H9 (cell line): ENCODE measurements at regions not wholly inside any gene's neighbourhood (a gene's known extent, or its start where the extent isn't known, plus 50 kb on each side); places are given as distances from the start of the nearest gene placed in this dataset.

Experiments
- DNase-seq: peaks from one replicate; pipeline ENCODE4 v3.0.0-alpha.2; 2017
- H2AFZ ChIP-seq: one replicate; pipeline ENCODE4 v1.6.1; 2013; ENCODE audit warnings: mild to moderate bottlenecking, low read length, control low read depth, moderate library complexity
- H2AK5ac ChIP-seq: 2 replicates; pipeline ENCODE4 v1.6.1; 2013; ENCODE audit warnings: low read length, control low read depth, mixed read lengths; ENCODE audit not compliant: insufficient read length
- H2BK120ac ChIP-seq: one replicate; pipeline ENCODE4 v1.6.1; 2013; ENCODE audit warnings: low read depth, mild to moderate bottlenecking, low read length, control low read depth, inconsistent platforms; ENCODE audit not compliant: poor library complexity, severe bottlenecking
- H2BK12ac ChIP-seq: 2 replicates; pipeline ENCODE4 v1.6.1; 2013; ENCODE audit warnings: low read length, control low read depth, mixed read lengths, low read depth; ENCODE audit not compliant: insufficient read length
- H2BK15ac ChIP-seq: 2 replicates; pipeline ENCODE4 v1.6.1; 2013; ENCODE audit warnings: low read depth, low read length, control low read depth
- H2BK20ac ChIP-seq: one replicate; pipeline ENCODE4 v1.6.1; 2013; ENCODE audit warnings: low read depth, mild to moderate bottlenecking, low read length, control low read depth, inconsistent platforms; ENCODE audit not compliant: poor library complexity, severe bottlenecking
- H2BK5ac ChIP-seq: 2 replicates; pipeline ENCODE4 v1.6.1; 2013; ENCODE audit warnings: low read length, control low read depth, mixed read lengths; ENCODE audit not compliant: insufficient read length
- H3K14ac ChIP-seq: 2 replicates; pipeline ENCODE4 v1.6.1; 2013; ENCODE audit warnings: low read length, control low read depth; ENCODE audit not compliant: insufficient read depth
- H3K18ac ChIP-seq: 2 replicates; pipeline ENCODE4 v1.6.1; 2013; ENCODE audit warnings: low read depth, mild to moderate bottlenecking, mixed read lengths, low read length, control low read depth; ENCODE audit not compliant: insufficient read length
- H3K23ac ChIP-seq: 2 replicates; pipeline ENCODE4 v1.6.1; 2013; ENCODE audit warnings: low read length, control low read depth, mixed read lengths, low read depth; ENCODE audit not compliant: insufficient read length
- H3K23me2 ChIP-seq: 2 replicates; pipeline ENCODE4 v1.6.1; 2013; ENCODE audit warnings: low read depth, mild to moderate bottlenecking, mixed read lengths, low read length, control low read depth; ENCODE audit not compliant: insufficient read length, poor library complexity, severe bottlenecking
- H3K27ac ChIP-seq: 2 replicates; pipeline ENCODE4 v1.5.1; 2013; ENCODE audit warnings: low read length, control low read depth, mixed read lengths, low read depth; ENCODE audit not compliant: insufficient read length
- H3K27me3 ChIP-seq: 2 replicates; pipeline ENCODE4 v1.6.1; 2013; ENCODE audit warnings: low read length, control low read depth, inconsistent platforms; ENCODE audit not compliant: insufficient read depth
- H3K4ac ChIP-seq: 2 replicates; pipeline ENCODE4 v1.6.1; 2013; ENCODE audit warnings: low read depth, mild to moderate bottlenecking, control low read depth, inconsistent platforms, low read length, moderate library complexity
- H3K4me1 ChIP-seq: 2 replicates; pipeline ENCODE4 v1.6.1; 2013; ENCODE audit warnings: low read length, control low read depth, inconsistent platforms; ENCODE audit not compliant: insufficient read depth
- H3K4me2 ChIP-seq: 2 replicates; pipeline ENCODE4 v1.6.1; 2013; ENCODE audit warnings: low read length, control low read depth, mixed read lengths; ENCODE audit not compliant: insufficient read length, insufficient read depth
- H3K56ac ChIP-seq: 2 replicates; pipeline ENCODE4 v1.6.1; 2013; ENCODE audit warnings: low read depth, mild to moderate bottlenecking, mixed read lengths, low read length, control low read depth; ENCODE audit not compliant: insufficient read length
- H3K79me1 ChIP-seq: 2 replicates; pipeline ENCODE4 v1.6.1; 2013; ENCODE audit warnings: low read depth, mild to moderate bottlenecking, moderate library complexity, low read length, control low read depth, inconsistent platforms; ENCODE audit not compliant: insufficient read depth, poor library complexity, severe bottlenecking
- H3K79me2 ChIP-seq: 2 replicates; pipeline ENCODE4 v1.6.1; 2013; ENCODE audit warnings: low read length, control low read depth, inconsistent platforms; ENCODE audit not compliant: insufficient read depth
- H3K9ac ChIP-seq: 2 replicates; pipeline ENCODE4 v1.6.1; 2013; ENCODE audit warnings: low read length, control low read depth, mixed read lengths; ENCODE audit not compliant: insufficient read length; ENCODE audit errors: extremely low read depth
- H3K9me3 ChIP-seq: one replicate; pipeline ENCODE4 v1.6.1; 2013; ENCODE audit warnings: low read depth, low read length, inconsistent platforms; ENCODE audit not compliant: control insufficient read depth
- H3T11ph ChIP-seq: one replicate; pipeline ENCODE4 v1.6.1; 2013; ENCODE audit warnings: mild to moderate bottlenecking, low read length, control low read depth, inconsistent platforms
- H4K20me1 ChIP-seq: one replicate; pipeline ENCODE4 v1.6.1; 2013; ENCODE audit not compliant: control insufficient read depth, insufficient read length, insufficient read depth
- H4K5ac ChIP-seq: 2 replicates; pipeline ENCODE4 v1.6.1; 2013; ENCODE audit warnings: low read depth, mild to moderate bottlenecking, mixed read lengths, low read length, control low read depth; ENCODE audit not compliant: insufficient read length
- H4K8ac ChIP-seq: replicated peaks from 2 replicates; pipeline ENCODE4 v1.6.1; 2013; ENCODE audit warnings: low read length, control low read depth, mixed read lengths, low read depth; ENCODE audit not compliant: insufficient read length
- H4K91ac ChIP-seq: 2 replicates; pipeline ENCODE4 v1.6.1; 2013; ENCODE audit warnings: low read depth, mild to moderate bottlenecking, moderate library complexity, mixed read lengths, low read length, control low read depth; ENCODE audit not compliant: insufficient read length
- H3K27ac Mint-ChIP-seq, 3 experiments: 2 replicates in 2 of 3; 3 replicates in 1 of 3; pipeline ENCODE4 v1.8.0; 2020 to 2021; ENCODE audit warnings: mixed read lengths in 3 of 3, mild to moderate bottlenecking in 1 of 3, moderate library complexity in 1 of 3
- H3K27me3 Mint-ChIP-seq: 2 replicates; pipeline ENCODE4 v1.8.0; 2021; ENCODE audit warnings: low read depth, mild to moderate bottlenecking, moderate library complexity, mixed read lengths
- H3K36me3 Mint-ChIP-seq, 3 experiments: 2 replicates in 2 of 3; 3 replicates in 1 of 3; pipeline ENCODE4 v1.8.0; 2020 to 2021; ENCODE audit warnings: low read depth in 3 of 3, mixed read lengths in 3 of 3; ENCODE audit not compliant: insufficient read depth in 1 of 3
- H3K4me1 Mint-ChIP-seq, 2 experiments: 2 replicates each; pipeline ENCODE4 v1.8.0; 2020; ENCODE audit warnings: mixed read lengths in 2 of 2
- H3K4me3 Mint-ChIP-seq, 2 experiments: 2 replicates in 1 of 2; 3 replicates in 1 of 2; pipeline ENCODE4 v1.8.0; 2020 to 2021; ENCODE audit warnings: mild to moderate bottlenecking in 2 of 2, mixed read lengths in 2 of 2, moderate library complexity in 1 of 2
- H3K9me3 Mint-ChIP-seq, 2 experiments: 2 replicates in 1 of 2; 3 replicates in 1 of 2; pipeline ENCODE4 v1.8.0; 2020; ENCODE audit warnings: mild to moderate bottlenecking in 2 of 2, mixed read lengths in 2 of 2, moderate library complexity in 1 of 2
- WGBS: extraction: QIAGEN DNeasy Blood & Tissue Kit; methylation state at CpG from one replicate; pipeline ENCODE4 v1.1.7; 2013; ENCODE audit warnings: missing lambda C conversion rate, low lambda C conversion rate, mixed read lengths; ENCODE audit not compliant: insufficient read length; ENCODE audit errors: extremely low coverage; 5-methylcytosine and 5-hydroxymethylcytosine counted together
- TF ChIP-seq, protein P1 (sequence below): fragments of 200-600 bp; sonication (generic); conservative IDR thresholded peaks from 3 replicates; pipeline ENCODE4 v1.8.0; 2021; ENCODE audit warnings: antibody characterized with exemption, mild to moderate bottlenecking

DNA sequence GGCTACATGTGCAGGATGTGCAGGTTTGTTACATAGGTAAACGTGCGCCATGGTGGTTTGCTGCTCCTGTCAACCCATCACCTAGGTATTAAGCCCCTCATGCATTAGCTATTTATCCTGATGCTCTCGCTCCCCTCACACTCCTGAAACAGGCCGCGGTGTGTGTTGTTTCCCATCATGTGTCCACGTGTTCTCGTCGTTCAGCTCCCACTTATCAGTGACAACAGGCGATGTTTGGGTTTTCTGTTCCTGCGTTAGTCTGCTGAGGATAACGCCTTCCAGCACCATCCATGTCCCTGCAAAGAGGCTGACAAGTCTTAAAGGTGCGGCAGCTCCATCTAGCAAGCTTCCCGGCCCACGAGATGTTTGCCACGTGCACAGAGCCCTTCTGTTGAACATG is 175.1 kb downstream of the FOXL1 start:
- Mint-ChIP-seq H3K27ac (no peak overlapping the region), H3K4me3 (no peak overlapping the region), H3K9me3 (no peaks in the 10 kb centered on the region; a peak in 1 of 5 replicates), H3K36me3 (no peaks in the 10 kb centered on the region), H3K27me3 (peaks cover 3% of the 10 kb centered on the region; the same call in 1 of the 2 replicates), H3K4me1 (peaks cover 9 to 15% of the 10 kb centered on the region in 2 experiments)
- no peak overlapping the region for H2AK5ac ChIP-seq
- H4K5ac ChIP-seq, result no peak overlapping the region
- no peaks in the 10 kb centered on the region for H3K27me3 ChIP-seq
- no peak overlapping the region for H2BK12ac ChIP-seq
- no peaks in the 10 kb centered on the region for H3K9me3 ChIP-seq
- no peak overlapping the region for H3K56ac ChIP-seq
- no peak overlapping the region for H3K4me2 ChIP-seq
- no peak overlapping the region for H3K27ac ChIP-seq
- H2BK15ac ChIP-seq, result no peak overlapping the region
- H4K8ac ChIP-seq, result no peak overlapping the region
- H3K9ac ChIP-seq, result no peak overlapping the region
- TF ChIP-seq, protein P1, sequence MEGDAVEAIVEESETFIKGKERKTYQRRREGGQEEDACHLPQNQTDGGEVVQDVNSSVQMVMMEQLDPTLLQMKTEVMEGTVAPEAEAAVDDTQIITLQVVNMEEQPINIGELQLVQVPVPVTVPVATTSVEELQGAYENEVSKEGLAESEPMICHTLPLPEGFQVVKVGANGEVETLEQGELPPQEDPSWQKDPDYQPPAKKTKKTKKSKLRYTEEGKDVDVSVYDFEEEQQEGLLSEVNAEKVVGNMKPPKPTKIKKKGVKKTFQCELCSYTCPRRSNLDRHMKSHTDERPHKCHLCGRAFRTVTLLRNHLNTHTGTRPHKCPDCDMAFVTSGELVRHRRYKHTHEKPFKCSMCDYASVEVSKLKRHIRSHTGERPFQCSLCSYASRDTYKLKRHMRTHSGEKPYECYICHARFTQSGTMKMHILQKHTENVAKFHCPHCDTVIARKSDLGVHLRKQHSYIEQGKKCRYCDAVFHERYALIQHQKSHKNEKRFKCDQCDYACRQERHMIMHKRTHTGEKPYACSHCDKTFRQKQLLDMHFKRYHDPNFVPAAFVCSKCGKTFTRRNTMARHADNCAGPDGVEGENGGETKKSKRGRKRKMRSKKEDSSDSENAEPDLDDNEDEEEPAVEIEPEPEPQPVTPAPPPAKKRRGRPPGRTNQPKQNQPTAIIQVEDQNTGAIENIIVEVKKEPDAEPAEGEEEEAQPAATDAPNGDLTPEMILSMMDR, result no peak
- H4K91ac ChIP-seq, result no peak overlapping the region
- no peaks in the 10 kb centered on the region for H3K79me2 ChIP-seq
- H4K20me1 ChIP-seq, result no peaks in the 10 kb centered on the region
- no peak overlapping the region for H3T11ph ChIP-seq
- no peaks in the 10 kb centered on the region; the same call in 1 of the 2 replicates for H3K4me1 ChIP-seq
- no peak overlapping the region for H2AFZ ChIP-seq
- no peak overlapping the region for H3K18ac ChIP-seq
- H2BK5ac ChIP-seq, result no peak overlapping the region
- no peak overlapping the region for H3K23ac ChIP-seq
- H3K4ac ChIP-seq, result no peak overlapping the region
- WGBS, result no CpG with 5 or more reads among the region's 15 CpGs
- DNase-seq, result no peak
- no peak overlapping the region for H2BK20ac ChIP-seq
- no peaks in the 10 kb centered on the region for H3K79me1 ChIP-seq
- H2BK120ac ChIP-seq, result no peak overlapping the region
- no peaks in the 10 kb centered on the region for H3K23me2 ChIP-seq
- no peak overlapping the region for H3K14ac ChIP-seq
